ENCODE measurements at regions not wholly inside any gene's neighbourhood (a gene's known extent, or its start where the extent isn't known, plus 50 kb on each side); places are given as distances from the start of the nearest gene placed in this dataset.

GRCh38 chr2:16287831-16288230 lies 347.5 kb downstream of the MYCN start:
- Histone ChIP-seq H3K36me3 (ENCODE audit: control insufficient read depth, insufficient read depth, low read length) (no peaks in the 10 kb centered on the region), H3K4me1 (no peaks in the 10 kb centered on the region), H3K27ac (no peak overlapping the region), H3K4me2 (ENCODE audit: low read length) (no peak overlapping the region), H3K79me2 (no peaks in the 10 kb centered on the region), H3K27me3 (ENCODE audit: control insufficient read depth, insufficient read depth, low read length) (no peaks in the 10 kb centered on the region), H3K9me3 (ENCODE audit: control insufficient read depth, low read length) (no peaks in the 10 kb centered on the region), H3K4me3 (ENCODE audit: low read depth, low read length) (no peak overlapping the region), H3K9ac (no peak overlapping the region), H2AFZ (no peak overlapping the region)
- TF ChIP-seq, protein P1, sequence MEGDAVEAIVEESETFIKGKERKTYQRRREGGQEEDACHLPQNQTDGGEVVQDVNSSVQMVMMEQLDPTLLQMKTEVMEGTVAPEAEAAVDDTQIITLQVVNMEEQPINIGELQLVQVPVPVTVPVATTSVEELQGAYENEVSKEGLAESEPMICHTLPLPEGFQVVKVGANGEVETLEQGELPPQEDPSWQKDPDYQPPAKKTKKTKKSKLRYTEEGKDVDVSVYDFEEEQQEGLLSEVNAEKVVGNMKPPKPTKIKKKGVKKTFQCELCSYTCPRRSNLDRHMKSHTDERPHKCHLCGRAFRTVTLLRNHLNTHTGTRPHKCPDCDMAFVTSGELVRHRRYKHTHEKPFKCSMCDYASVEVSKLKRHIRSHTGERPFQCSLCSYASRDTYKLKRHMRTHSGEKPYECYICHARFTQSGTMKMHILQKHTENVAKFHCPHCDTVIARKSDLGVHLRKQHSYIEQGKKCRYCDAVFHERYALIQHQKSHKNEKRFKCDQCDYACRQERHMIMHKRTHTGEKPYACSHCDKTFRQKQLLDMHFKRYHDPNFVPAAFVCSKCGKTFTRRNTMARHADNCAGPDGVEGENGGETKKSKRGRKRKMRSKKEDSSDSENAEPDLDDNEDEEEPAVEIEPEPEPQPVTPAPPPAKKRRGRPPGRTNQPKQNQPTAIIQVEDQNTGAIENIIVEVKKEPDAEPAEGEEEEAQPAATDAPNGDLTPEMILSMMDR (IDR thresholded peaks at IDR 0.05), result no peak

DNA sequence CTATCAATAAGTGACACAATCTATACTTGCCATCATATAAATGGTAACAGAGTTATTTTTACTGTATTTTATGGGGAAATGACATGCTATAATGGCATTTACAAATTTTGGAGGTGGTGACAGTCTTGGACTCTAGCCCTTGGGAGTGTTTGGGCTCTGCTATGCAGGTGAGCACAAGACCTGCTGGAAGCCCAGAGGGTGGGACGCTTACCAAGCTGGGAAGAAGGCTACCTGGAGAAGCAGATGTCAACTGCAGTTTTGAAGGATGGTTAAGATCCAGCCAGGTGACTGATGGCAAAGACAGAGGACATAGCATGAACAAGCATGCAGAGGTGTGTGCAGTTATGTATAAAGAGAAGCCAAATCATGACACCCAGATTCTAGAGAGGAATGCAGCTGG lies 346.9 kb downstream of the MYCN start:
- Histone ChIP-seq H3K27me3 (ENCODE audit: control insufficient read depth, insufficient read depth, low read length) (no peaks in the 10 kb centered on the region), H3K9ac (no peak overlapping the region), H3K27ac (no peak overlapping the region), H3K36me3 (ENCODE audit: control insufficient read depth, insufficient read depth, low read length) (no peaks in the 10 kb centered on the region), H3K4me2 (ENCODE audit: low read length) (no peak overlapping the region), H3K4me3 (ENCODE audit: low read depth, low read length) (no peak overlapping the region), H2AFZ (no peak overlapping the region), H3K79me2 (no peaks in the 10 kb centered on the region), H3K9me3 (ENCODE audit: control insufficient read depth, low read length) (no peaks in the 10 kb centered on the region), H3K4me1 (no peaks in the 10 kb centered on the region)
- TF ChIP-seq, protein P1 (IDR thresholded peaks at IDR 0.05), result no peak

GRCh38 chr2:16285813-16286510 lies 345.6 kb downstream of the MYCN start:
- H2AFZ ChIP-seq, result no peak overlapping the region
- TF ChIP-seq, protein P1 (IDR thresholded peaks at IDR 0.05), result no peak
- no peaks in the 10 kb centered on the region for H3K9me3 ChIP-seq (ENCODE audit: control insufficient read depth, low read length)
- H3K4me2 ChIP-seq (ENCODE audit: low read length), result no peak overlapping the region
- H3K36me3 ChIP-seq (ENCODE audit: control insufficient read depth, insufficient read depth, low read length), result no peaks in the 10 kb centered on the region
- H3K27ac ChIP-seq, result no peak overlapping the region
- H3K4me1 ChIP-seq, result no peaks in the 10 kb centered on the region
- no peaks in the 10 kb centered on the region for H3K79me2 ChIP-seq
- H3K4me3 ChIP-seq (ENCODE audit: low read depth, low read length), result no peak overlapping the region
- H3K27me3 ChIP-seq (ENCODE audit: control insufficient read depth, insufficient read depth, low read length), result no peaks in the 10 kb centered on the region
- no peak overlapping the region for H3K9ac ChIP-seq

DNA sequence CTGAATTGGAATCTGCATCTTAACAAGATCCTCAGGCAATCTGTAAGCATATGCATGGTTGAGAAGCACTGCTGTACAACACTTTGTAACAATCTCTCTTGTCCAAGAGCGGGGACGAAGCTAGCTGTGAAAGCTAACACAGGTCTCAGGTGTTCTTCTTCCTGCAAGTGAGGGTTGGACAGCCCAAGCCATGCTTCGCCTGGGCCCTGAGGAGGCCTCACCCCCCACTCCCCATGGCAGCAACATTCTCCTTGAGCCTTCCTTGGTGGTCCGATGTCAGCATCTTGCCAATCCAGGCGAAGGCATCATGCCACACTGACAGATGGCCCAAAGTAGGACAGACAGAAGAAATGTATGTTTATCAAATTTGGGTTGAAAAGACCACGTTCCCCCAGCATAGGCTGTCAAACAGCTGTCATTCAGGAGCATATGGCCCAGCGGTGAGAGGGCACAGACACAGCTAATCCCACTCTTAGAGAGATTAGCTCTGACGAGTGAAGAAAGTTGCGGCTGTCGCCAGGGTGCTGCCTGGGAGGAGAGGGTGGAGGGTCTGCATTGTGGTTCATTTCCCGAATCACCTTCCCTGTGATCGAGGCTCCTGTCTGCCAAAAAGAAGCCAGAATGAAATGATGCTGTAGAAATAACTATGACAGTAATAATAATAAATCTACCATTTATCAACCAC lies 344.7 kb downstream of the MYCN start:
- no peaks in the 10 kb centered on the region for H3K36me3 ChIP-seq (ENCODE audit: control insufficient read depth, insufficient read depth, low read length)
- H3K27ac ChIP-seq, result no peak overlapping the region
- TF ChIP-seq, protein P1 (IDR thresholded peaks at IDR 0.05), result no peak
- no peak overlapping the region for H3K4me2 ChIP-seq (ENCODE audit: low read length)
- H3K27me3 ChIP-seq (ENCODE audit: control insufficient read depth, insufficient read depth, low read length), result no peaks in the 10 kb centered on the region
- H3K4me1 ChIP-seq, result no peaks in the 10 kb centered on the region
- H3K4me3 ChIP-seq (ENCODE audit: low read depth, low read length), result no peak overlapping the region
- H3K9me3 ChIP-seq (ENCODE audit: control insufficient read depth, low read length), result no peaks in the 10 kb centered on the region
- no peak overlapping the region for H2AFZ ChIP-seq
- H3K79me2 ChIP-seq, result no peaks in the 10 kb centered on the region
- no peak overlapping the region for H3K9ac ChIP-seq
